ENCODE measurements at regions not wholly inside any gene's neighbourhood (a gene's known extent, or its start where the extent isn't known, plus 50 kb on each side); places are given as distances from the start of the nearest gene placed in this dataset.

DNA sequence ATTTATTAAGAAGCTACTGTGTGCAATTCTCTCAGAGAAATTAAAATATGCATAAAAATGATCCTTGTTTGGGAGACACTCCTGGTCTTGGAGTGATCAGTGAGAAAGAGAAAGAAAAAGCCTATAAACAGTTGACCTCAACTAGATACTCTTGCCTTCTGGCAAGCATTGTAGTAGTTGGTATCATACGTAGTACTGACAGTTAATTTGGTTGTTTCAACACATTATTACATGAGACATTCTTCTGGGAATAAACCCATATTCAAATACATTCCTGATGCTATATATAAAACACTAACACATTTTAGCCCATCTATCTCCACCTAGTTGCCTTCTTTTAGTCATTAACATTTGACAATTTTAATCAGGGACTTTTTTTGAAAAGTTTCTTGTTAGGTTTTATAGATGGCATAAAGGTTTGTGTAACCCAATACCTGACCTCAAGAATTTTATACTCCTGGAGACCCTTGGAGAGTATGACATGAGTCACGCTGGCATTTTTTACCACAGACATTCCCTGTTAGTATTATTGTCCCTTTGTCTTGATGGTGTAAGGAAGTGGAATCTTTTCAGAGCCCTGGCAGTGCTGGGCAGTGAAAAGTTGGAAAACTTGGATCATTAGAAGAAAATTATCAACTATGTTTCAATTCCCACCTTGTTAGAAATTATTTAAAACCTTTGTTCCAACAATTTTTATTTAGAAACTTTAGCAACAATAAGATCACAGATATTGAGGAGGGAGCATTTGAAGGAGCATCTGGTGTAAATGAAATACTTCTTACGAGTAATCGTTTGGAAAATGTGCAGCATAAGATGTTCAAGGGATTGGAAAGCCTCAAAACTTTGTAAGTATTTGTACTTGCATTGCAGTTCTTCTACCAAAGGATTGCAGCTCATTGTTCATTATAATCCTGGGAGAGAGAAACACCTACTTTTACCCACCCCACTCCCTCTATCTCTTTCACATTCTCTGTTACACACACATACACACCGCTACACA is 167.1 kb upstream of the PACRGL start:
- no peak for DNase-seq

DNA sequence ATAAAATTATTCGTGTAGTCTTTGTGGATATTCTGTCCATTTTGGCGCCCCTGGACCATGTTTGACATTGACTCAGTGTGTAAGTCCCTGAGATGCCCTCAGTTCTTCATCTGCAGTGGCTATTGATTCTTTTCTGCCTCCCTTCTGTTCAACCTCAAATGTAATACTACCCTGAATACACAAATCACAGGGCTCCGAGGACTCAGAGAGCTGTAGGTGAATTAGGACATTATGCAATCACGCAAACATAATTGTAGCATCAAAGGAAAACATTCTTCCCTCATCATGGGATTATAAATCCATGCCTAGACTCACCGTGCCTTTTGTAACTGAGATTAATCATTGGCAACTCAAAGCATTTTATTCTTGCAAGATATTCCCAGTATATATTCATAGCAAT is 161.4 kb upstream of the PACRGL start:
- no peak for DNase-seq

DNA sequence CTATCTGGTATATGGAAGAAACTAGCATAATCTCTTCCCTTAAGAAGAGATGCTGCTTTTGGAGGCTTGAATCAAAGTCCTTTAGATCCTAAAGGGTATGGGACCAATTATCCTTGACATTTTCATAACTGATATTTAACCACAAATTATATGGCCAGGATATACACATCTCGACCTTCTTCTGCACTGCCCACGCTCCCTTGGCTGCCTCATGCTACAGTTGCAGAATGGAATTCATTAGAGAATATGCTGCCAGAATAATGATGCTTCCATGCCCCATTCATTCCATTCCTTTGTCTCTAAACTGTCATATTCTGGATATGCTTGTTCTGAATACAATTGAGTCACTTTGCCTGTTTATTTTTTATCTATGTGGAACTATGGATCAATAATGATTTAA is 157.1 kb upstream of the PACRGL start:
- no peak for DNase-seq

DNA sequence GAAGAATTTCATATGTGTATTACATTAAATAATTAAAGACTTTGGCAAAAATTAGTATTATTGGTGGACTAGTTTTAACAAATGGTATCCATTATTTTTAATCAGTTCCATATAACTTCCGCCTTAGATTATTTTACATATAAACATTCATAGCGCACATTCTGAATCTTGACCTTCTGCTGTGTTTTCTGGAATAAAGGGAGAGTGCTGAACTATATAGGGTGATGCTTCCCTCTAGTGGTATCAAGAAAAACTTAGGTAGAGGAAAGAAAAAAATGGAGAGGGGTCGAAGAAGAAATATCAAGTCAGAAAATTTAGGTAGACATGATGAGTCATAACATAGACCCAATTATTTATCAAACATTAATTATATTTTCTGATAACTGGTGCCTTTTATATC is 155.6 kb upstream of the PACRGL start:
- no peak for DNase-seq

DNA sequence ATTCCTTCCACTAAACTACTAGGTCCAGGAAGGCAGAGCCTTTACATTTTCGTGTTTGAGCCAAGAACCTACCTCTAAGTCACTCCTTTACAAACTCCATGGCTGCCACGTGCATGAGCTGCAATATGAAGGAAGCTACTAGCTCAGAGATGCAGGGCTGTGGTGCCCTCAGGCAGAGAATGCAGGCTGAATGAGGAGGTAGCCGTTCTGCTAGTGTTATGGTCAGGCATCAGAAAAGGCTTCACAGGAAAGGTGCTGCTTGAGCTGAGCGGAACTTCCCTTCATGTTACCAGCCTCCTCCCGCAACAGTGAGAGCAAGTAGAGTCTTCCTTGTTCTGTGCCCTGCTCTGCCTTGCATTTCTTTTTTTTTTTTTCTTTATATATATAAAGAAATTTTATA is 148.3 kb upstream of the PACRGL start:
- no peak for DNase-seq

DNA sequence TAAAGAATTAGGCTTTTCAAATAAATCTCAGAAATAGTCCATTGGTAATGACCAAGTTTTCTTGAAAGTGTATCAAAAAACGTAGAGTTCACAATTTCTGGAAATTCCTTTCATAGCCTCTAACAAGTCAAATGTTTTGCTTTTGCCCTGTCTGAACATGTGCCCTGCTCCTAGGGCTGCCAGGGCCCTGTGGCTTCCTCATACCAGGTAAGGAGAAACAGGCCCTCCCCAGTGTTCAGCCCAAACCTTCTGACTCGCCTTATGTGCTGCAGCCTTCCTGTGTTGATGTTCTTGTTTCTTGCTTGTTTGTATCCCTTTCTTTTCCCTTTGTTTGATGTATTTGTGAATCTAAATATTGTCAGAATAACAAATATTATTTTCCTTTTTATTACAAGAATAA is 146.1 kb upstream of the PACRGL start:
- no peak for DNase-seq

DNA sequence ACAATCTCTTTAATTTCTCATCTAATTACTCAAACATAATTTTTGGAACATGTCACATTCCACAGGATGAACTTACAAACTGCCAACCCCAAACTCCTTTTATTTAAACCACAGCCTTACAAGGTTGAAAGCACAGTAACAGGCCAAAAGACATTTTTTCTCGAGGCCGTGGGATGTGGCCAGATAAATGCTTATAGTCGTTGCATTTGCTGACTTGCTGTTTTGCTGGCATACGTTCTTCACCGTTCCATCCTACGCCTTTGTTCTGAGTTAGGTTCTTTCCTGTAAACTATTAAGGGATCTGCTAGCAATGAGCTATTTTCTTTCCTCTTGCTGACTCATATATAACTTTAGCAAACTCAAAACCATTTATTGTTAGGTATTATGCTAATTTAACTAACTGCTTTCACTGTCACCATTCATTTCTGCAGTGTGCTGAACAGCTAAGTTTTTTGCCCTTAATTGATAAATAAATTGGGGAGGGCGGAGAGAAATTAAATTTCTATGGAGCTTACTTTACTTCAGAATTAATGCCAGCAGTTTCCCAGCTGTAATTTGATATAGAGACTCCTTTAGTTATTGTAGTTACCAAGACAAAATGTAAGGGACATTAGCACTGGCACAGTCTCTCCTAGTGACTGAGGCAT is 135.1 kb upstream of the PACRGL start:
- DNase-seq = no peak

DNA sequence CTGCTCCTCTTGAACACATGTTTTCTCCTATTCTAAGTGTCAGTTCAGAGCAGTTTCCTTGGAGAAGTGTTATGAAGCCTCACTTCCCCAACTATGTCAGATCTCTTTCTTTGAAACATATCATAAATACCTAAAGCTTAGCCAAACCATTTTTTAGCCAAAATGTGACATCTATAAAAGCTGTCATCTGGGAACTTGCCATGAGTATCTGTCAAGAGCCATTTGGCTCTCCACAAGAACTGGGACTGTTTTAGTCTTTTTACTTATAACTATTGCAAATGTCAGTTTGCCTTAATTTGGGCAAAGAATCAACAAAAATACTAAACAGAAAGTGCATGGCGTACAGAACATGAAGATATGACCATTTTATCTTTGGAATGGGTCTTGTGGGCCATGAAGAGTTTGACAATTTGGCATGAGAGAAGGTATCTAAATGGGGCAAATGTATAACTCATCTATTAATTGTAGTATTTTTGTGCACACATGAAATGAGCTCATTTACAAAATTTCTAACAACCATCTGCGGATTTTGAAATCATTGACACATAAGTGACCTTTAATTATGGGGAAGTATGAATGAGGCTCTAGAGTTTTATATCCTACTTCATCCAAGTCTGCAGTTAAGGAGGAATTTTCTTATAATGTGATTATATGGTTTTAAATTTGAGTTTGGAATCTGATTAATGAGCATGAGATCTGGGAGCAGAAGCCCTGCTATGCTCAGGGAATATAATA is 129.1 kb upstream of the PACRGL start:
- DNase-seq = no peak

DNA sequence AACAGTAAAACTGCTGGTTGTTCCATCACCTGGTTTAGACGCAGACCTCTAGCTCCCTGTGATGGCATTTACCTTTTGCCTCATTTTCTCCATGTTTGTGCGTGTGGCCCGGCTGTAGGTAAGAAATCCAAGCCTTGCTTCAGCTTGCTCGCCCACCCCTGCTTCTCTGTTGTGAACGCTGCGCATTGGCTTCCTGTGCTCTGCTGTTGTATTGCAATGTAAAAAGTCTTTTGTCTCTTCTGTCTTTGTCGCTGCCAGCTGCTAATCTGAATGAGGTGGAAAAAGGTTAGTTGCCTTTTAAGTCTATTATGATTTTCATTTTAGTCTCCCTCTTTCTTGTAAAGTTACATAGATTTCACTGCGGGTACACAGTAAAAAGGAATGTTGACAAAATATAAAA is 127.3 kb upstream of the PACRGL start:
- DNase-seq = no peak

DNA sequence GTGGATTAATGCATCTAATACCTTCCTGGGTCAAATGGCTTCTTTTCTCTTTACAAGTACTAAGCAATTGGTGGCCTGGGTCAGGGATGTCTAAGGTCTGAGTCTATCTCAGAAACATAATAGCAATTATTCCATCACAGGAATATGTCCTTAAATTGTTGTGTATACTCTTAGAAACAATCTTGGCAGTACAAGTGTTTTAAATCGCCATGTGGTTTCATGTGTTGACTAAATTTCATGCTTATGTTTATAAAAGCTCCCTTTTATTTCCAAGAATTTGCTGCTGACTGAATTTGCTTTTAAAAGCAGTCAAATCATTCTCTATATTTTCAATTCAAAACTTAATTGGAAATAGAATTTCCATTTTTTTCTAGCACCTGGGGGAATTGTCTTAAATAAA is 125.3 kb upstream of the PACRGL start:
- DNase-seq = no peak

DNA sequence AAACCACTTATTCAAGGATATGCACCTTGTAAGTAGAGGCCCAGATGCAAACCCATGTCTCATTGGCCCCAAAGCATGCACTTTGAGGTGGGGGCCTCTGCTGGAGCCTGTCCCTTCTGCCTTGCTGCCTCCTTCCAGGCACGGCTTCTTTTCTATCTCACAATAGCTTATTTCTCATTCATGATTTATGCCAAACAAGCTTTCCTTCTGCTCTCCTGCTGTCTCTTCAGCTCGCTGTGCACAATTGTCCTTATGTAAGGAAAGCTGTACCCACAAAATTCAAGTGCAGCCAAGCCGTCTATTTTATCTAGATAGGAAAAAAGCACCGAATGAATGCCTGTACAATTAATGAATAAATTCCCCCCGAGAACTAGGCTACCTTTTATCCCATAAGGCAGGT is 124.8 kb upstream of the PACRGL start:
- DNase-seq = no peak

DNA sequence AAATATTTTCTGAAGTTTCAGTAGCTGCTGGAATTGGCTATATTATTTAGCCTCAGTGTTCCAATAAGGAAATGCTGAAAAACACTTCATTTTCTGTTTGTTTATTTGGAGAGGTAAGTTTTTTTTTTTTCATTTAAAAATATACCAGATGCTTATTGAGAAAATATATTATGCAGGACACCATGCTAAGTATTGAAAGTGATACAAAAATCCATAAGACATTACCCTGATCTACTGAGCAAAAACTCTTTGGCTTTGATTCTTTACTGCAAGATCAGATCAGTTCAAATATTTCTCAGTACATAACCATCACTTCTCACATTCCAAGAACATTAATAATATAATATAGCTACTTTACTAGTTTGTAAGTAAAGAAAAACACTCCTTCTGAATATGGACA is 123.4 kb upstream of the PACRGL start:
- DNase-seq = no peak

DNA sequence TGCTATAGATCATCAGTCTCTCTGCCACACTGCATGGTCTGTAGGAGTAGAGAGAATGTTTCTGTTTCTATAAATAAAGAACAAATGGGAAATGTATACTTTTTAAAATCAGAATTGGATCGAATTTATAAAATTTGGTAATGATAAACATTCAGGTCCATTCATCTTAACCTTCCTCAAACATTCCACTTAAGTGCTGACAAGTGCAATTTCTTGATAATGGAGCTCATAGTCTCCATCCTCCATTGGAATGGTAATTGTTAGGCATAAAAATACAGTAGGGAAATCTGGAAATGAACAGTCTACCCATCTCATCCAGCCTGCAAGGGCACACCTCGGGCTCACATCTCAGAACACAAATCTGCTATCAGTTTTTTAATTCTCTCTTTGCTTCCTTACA is 122.6 kb upstream of the PACRGL start:
- no peak for DNase-seq

DNA sequence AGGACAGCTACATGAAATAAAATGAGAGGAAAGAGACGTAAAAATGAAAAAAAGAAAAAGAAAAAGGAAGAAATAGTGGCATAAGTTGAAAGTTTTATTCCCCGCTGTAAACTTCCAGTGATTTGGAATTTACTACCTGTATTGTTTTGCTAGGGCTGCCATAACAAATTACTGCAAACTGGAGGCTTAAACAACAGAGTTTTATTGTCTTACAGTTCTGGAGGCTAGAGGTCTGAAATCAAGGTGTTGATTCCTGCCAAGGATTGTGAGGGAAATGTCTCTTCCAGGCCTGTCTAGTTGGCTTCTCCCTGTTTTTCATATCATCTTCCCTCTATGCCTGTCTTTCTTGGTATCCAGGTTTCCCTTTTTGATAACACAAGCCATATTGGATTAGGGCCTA is 119.4 kb upstream of the PACRGL start:
- no peak for DNase-seq

DNA sequence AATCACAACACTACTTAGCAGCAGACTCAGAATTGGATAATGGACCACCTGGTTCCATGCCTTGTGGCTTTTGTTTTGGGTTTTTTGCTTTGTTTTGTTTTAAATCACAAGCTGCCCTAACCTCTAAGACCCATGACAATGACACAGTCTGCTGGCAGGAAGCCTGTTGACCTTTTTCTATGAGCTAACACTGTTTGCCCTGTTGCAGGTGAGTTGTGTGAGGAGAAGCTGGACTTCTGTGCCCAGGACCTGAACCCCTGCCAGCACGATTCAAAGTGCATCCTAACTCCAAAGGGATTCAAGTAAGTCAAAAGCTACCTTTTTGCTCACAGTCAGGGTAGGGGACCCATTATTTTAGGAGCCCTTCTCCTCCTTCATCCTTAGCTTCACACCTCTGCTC is 110.8 kb upstream of the PACRGL start:
- no peak for DNase-seq

DNA sequence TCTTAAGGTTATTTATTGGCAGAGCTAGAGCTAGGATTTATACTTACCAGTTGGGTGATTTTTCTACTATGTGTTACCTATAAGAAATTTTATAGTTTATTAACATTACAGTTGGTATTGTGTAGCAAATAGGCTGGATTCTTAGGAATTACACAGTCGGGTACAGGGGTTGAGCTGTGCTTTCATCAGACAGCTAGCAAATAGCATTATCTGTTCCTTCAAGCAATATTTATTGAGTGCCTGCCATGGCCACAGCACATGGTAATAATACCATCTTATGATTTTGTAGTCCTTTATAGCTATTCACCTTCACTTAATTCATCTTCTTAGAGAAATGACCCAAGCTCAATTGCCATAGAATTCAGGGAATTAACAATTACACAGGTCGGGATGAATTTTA is 109.4 kb upstream of the PACRGL start:
- no peak for DNase-seq

DNA sequence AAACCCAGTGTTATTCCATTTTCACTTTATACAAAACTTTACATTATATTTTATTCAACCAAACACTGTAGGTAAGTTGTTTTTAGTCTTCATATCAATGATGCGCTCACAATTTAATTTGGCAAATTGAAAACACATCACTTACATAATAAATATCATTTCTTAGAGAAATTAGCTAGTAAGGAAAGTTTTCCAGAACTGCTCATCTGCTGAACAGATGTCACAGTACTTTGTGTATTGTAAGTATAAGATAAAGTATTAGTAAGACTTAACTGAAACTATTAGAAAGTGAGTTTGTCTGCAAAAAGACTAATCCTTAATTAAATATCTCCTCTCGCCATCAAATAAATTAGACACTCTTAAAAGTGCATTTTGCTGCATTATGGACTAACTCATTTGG is 108.7 kb upstream of the PACRGL start:
- no peak for DNase-seq

DNA sequence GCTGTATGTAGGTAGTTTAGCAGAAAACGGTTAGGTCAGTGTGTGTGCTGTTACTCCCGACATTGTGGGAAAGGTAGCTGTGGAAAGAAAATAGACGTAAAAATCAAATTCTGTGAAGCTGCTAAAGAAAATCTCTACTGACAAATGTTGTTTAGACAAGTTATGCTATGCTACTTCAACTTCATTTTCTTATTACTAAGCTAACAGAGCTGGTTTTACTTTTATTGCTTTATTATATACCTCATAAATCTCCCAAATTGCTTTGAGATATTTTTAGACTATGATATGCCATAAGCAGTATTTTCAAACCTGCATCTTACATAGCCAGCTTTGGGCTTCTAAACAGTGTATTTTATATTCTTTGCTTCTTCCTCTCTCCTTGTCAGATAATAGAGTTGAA is 108.2 kb upstream of the PACRGL start:
- no peak for DNase-seq

DNA sequence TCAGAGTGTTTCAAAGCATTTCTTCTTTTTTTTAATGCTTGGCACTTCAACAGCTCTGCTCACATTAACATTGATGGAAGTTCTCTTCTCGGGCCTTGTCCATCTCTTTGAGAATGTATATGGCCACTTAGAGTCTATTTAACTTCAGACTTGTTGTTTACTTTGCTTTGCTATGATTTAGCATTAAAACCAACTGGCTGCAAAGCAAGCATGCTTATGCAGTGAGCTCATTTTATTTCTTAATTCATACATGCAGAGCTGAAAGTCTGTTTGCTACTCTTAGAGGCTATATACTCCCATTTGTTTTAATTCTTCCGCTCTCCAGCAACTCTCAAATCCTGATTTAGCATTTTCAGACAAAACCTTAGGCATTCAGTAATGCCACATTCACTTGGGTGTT is 107.6 kb upstream of the PACRGL start:
- no peak for DNase-seq

DNA sequence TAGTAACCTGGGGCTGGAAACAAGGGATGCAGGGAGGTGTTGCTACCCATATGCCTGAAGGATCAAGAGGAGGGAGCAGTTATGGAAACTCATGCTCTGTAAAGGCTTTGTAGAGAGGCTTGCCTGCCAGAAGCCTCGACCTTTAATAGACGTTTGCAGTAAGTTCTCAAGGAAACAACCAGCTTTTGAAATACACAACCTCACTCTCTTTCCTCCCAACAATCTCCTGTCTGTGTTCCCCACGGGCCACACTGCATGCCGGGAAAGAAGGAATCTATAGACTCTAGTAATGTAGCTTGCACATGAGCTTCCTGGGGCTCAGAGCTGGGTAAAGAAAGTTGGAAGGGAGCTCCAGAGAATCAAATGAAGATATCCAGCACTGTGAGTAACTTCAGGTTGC is 101.6 kb upstream of the PACRGL start:
- no peak for DNase-seq

DNA sequence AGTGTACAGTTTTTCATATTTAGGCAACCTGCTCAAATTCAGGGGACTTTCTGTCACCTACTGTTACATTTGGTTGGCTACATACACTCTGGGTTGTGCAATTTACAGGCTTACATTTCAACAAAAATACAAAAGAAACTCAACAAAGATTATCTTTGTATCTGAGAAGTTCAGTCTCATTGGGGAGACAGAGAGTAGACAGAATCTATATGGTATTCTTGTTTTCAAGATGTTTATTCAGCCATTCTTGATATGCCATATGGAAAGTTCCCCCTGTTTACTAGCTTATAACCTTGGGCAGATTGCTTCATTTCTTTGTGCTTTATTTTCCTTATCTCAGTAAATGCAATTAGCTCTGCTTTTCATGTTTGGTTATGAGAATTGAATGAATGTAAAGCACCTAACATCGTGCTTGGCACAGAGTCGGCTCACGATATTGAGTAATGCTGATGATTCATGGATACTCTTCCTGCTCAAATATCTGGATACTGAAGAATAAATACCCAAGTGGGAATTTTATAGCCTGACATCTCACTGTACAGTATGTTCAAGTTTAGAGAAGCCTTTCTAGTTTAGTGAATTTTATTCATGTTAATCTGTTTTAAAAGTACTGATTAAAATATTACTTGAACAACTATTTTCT is 96.5 kb upstream of the PACRGL start:
- DNase-seq = no peak

DNA sequence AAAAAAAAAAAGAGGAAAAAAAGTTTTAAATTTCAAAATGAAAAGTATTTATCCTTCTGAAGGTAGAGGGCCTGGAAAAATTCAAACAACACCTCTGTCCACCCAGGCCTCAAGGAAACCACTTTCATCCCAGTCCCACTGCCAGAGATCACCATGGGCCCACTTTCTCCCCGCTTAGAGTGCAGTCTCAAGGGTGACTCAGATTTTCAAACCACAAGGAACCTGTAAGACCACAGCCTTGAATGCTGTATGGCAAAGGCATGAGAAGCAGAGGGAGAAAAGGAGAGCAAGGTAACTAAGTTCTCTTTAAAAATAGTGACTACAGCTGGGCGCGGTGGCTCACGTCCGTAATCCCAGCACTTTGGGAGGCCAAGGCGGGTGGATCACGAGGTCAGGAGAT is 87.9 kb upstream of the PACRGL start:
- no peak for DNase-seq

DNA sequence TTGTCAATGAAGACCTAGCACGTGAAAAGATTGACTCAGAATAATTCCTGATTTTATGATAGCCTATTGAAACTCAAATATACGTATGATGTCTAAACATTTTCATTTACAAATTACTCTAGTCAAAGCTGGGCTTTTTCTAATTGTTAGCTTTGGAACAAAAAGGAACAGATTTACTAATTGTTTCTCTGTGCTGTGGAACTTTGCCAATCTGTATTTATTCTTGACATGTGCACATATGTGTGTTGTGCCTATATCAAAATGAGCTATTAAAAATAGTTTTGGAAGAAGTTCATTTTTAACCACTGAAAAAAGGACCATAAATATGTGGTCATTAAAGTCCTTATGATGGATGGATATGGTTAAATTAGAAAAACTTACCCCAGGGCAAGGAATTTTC is 85.4 kb upstream of the PACRGL start:
- no peak for DNase-seq
